GM19239 (cell line): ENCODE measurements at regions not wholly inside any gene's neighbourhood (a gene's known extent, or its start where the extent isn't known, plus 50 kb on each side); places are given as distances from the start of the nearest gene placed in this dataset.
"Not testable (repeated sequence)": the region's sequence is repeated elsewhere in the genome, so short reads cannot be mapped to it uniquely, and the experiment has no call there.

ENCODE experiments used
- DNase-seq: peaks from one replicate; pipeline ENCODE4 v3.0.0; 2011; ENCODE audit warnings: low spot score; ENCODE audit not compliant: insufficient read length
- FAIRE-seq: peaks from 2 replicates; lab custom pipeline; 2011; peaks lifted over from hg19 to GRCh38; lab: Jason Lieb, UNC

- DNase-seq (no peak), FAIRE-seq (no peak)
Measured at GRCh38 chr9:107593224-107593870, 103.8 kb upstream of the KLF4 start.

GRCh38 chr9:107592424-107592823, 102.9 kb upstream of the KLF4 start:
- FAIRE-seq (no peak), DNase-seq (no peak)

DNA sequence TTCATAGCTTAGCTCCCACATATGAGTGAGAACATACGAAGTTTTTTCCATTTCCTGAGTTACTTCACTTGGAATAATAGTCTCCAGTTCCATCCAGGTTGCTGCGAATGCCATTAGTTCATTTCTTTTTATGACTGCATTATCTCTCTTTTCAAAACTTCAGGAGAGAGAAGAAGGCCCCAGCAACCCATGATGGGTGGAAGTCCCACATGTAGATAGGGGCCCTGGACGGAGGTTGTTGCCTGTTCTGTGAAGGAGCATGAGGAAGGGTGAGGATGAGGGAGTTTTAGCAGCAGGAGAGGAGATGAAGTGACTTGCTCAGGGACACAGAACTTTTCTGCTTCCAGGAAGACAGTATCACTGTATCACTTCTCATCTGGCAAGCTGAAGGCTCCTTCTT, 102.2 kb upstream of the KLF4 start:
- FAIRE-seq (no peak), DNase-seq (no peak)

- no peak for FAIRE-seq
Measured at GRCh38 chr9:107588393-107588792, 98.8 kb upstream of the KLF4 start.

GRCh38 chr9:107587191-107587963, 97.8 kb upstream of the KLF4 start:
- FAIRE-seq: no peak
- DNase-seq: no peak

More at GRCh38 chr9:107588393-107588792, 98.8 kb upstream of the KLF4 start:
- no peak for DNase-seq

DNA sequence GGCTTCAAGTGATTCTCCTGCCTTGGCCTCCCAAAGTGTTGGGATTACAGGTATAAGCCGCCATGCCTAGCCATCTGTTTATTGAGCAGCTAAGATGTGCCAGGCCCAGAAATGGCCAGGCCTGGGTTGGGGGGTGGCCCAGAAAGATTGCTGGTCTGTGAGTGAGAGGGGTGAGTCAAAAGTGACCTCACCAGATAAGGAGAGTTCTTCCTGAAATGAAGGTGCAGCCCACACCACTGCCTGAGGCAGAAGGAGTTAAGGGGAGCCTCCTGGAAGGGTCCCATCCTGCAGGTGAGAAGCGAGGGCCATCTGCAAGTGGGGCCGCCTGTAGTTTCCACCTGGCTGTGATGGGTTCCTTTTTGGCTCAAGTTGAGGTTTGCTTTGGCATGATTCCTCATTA, 96.9 kb upstream of the KLF4 start:
- FAIRE-seq (no peak), DNase-seq (no peak)

DNA sequence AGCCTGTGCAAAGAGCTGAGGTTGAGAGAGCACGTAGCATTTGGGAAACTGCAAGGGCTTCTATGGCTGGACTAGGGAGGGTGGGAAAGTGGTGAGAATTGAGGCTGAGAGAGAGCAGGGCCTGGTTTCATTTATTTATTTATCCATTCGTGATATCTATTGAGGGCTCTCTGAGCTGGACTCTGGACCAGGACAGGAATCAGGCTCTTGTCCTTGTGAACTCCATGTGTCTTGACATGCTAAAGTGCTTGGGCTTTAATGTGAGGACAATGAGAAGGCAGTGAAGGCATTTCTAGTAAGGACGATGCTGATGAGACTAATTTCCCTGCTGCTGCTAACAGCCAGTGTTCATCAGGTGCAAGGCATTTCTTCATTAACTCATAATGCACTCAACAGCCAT, 95.9 kb upstream of the KLF4 start:
- no peak for DNase-seq
- FAIRE-seq: no peak

- FAIRE-seq (no peak), DNase-seq (no peak)
Measured at GRCh38 chr9:107584944-107585343, 95.4 kb upstream of the KLF4 start.

DNA sequence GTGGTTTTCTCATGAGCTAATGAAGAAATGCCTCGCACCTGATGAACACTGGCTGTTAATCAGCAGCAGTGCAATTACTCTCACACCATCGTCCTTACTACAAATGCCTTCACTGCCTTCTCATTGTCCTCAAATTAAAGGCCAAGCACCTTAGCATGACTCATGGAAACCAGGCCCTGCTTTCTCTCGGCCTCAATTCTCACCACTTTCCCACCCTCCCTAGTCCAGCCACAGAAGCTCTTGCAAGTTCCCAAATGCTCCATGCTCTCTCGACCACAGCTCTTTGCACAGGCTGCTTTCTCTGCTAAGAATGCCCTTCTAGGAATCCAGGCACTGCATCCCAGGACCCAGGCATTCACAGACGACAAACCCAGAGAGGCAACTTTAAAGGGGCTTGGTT, 94.6 kb upstream of the KLF4 start:
- no peak for FAIRE-seq
- DNase-seq: no peak

- no peak for FAIRE-seq
- no peak for DNase-seq
Measured at GRCh38 chr9:107577140-107577776, 87.7 kb upstream of the KLF4 start.

DNA sequence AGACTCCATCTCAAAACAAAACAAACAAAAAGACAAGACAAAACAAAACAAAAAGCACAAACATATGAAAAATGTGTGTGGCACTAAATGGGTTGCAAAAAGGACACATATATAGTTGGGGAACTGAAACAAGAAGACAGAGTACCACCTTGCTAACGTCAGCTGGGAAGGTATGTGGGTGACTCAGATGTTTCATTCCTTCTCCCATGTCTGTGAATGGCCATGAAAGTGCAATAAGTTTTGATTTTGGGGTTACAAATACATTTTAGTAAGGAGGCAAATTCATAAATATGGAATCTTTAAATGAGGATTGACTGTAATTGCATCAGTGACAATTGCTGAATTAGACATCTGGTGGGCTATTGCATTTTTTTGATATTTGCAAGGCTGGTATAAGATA, 81.6 kb upstream of the KLF4 start:
- FAIRE-seq (no peak), DNase-seq (no peak)

DNA sequence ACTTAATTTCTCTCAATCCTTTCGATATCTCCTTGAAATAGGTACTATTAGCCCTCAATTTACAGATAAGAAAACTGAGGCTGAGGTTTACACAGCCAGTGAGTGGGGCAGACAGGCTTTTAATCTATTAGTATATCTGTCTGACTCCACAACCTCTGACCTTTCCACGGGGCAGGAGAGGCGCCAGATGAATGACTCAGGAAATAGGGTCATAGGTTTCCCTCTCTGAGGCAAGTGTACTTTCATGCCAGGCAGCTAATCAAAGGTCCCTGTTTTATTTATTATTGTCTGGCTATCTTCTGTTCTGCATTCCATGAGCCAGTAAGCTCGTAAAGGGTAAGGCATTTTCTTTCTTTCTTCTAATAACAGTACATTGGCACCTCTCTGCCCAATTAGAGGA, 79.6 kb upstream of the KLF4 start:
- no peak for FAIRE-seq
- DNase-seq: no peak

GRCh38 chr9:107568406-107568805, 78.8 kb upstream of the KLF4 start:
- DNase-seq, FAIRE-seq: not testable (repeated sequence)

DNA sequence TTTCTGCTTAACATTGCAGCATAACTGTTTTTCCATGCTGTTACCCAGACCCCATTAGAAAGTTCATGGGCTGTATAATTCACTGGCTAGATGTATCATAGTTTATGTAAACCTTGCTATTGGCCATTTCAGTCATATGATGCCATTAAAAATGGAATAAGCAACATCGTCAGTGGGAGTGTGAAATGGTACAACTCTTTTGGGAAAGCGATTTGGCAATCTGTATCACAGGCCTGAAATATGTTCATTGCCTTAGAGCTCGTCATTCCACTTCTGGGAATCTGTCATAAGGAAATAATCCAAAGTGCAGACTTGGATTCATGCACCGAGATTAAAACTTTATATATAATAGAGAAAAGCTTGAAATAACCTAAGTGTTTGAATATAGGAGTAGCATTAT, 77.9 kb upstream of the KLF4 start:
- no peak for FAIRE-seq
- DNase-seq: no peak

DNA sequence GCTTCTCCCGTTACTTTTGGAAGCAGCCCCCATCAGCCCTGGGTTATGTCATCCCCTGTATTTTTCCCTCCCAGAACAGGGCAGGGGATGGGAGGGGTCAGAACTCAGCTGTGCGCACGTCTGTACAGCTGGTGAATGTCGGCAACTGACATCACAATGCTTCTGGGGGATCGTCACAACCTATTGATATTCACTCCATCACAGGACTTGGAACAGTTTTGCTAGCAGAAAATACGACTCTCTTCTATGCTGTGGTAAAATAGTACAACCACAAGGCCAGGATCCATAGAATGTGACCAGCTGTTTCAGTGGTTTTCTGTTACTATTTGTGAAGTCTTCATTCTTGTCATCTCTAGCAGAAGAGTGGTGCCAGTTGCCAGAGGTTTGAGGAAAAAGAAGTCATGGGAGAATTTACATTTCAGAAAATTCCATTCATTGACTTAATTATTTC, 77.1 kb upstream of the KLF4 start:
- FAIRE-seq: no peak
- DNase-seq: no peak

DNA sequence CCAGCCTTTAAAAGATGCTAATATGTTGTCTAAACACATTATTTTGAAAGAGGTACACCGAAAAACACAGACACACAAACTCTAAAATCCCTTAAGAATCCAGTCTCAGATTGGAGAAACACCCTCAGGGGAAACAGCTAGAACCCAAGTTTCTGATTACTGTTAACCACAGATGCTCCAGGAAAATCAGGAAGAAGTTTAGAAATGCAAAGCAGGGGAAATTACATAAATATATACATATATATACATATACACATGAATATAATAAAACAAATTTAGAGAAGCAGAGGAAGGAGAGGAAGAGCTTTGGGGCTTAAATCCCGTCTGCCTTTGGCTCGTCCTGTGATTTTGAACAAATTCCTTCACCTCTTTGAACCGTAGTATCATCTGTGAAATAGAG, 73.2 kb upstream of the KLF4 start:
- FAIRE-seq (no peak), DNase-seq (no peak)

DNA sequence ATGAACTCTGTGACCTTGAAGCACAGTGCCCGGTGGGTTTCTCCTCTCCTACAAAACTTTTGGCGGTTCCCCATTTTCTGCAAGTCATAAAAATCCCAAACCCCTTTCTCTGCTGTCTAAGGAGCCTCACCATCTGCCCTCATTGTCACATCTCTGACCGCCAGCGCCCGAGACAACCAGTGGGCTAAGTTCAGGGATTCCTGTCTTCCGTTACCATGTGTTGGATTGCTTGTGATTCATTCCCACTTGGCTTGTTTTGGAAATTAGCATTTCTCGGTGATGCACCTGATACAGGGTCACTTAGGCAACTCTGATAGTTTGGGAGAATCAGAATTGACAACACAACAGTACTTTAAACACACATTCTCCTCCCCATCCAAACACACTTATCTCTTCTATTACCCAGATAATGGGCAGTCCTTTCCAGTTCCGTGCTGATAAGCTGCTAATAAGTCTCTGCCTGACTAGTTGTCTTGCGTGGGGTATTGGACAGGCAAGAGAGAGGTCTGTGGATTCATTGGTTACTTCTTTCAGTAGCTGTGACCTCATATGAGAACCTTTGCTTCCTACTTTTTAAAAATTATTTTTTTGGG, 70.0 kb upstream of the KLF4 start:
- DNase-seq (no peak), FAIRE-seq (no peak)

GRCh38 chr9:107557236-107557990, 67.8 kb upstream of the KLF4 start:
- no peak for FAIRE-seq
- DNase-seq: no peak

DNA sequence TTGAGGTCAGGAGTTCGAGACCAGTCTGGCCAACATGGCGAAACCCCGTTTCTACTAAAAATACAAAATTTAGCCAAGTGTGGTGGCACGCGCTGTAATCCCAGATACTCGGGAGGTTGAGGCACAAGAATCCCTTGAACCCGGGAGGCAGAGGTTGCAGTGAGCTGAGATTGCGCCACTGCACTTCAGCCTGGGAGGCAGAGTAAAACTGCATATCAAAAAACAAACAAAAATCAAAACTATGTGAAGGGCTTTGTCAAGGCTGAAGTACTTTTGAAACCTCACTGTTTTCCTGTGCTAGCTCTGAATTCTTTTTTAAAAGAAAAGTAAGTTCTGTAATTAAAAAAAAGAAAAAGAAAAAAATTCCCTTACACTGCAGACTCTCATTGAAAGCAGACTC, 65.1 kb upstream of the KLF4 start:
- no peak for DNase-seq
- FAIRE-seq: no peak
